ENCODE measurements at regions not wholly inside any gene's neighbourhood (a gene's known extent, or its start where the extent isn't known, plus 50 kb on each side); places are given as distances from the start of the nearest gene placed in this dataset.
"Not testable (repeated sequence)": the region's sequence is repeated elsewhere in the genome, so short reads cannot be mapped to it uniquely, and the experiment has no call there.

DNA sequence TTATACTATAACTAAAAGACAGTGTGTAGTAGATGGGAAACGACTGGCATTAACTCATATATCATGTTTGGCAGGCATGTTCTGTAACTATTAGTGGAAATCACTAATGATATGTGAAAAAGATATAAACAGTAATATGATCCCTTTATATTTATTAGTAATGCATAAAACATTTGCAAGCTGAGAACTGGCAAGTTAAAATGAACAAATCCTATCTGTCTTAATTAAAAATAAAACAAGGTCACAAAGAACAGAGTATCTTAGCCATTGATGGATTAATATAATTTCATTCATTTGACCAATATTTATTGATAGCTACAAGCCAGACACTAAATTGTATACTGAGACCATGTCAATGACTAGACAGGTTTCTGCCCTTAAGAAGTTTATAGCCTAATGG lies 154.5 kb downstream of the CRPPA start:
- Histone ChIP-seq H3K4me1 (no peaks in the 10 kb centered on the region), H3K27me3 (no peaks in the 10 kb centered on the region), H3K27ac (no peak overlapping the region), H3K36me3 (no peaks in the 10 kb centered on the region), H3K9me3 (no peaks in the 10 kb centered on the region), H3K4me3 (no peak overlapping the region)
- TF ChIP-seq EP300 (IDR thresholded peaks at IDR 0.05), result no peak
- TF ChIP-seq, protein P1, sequence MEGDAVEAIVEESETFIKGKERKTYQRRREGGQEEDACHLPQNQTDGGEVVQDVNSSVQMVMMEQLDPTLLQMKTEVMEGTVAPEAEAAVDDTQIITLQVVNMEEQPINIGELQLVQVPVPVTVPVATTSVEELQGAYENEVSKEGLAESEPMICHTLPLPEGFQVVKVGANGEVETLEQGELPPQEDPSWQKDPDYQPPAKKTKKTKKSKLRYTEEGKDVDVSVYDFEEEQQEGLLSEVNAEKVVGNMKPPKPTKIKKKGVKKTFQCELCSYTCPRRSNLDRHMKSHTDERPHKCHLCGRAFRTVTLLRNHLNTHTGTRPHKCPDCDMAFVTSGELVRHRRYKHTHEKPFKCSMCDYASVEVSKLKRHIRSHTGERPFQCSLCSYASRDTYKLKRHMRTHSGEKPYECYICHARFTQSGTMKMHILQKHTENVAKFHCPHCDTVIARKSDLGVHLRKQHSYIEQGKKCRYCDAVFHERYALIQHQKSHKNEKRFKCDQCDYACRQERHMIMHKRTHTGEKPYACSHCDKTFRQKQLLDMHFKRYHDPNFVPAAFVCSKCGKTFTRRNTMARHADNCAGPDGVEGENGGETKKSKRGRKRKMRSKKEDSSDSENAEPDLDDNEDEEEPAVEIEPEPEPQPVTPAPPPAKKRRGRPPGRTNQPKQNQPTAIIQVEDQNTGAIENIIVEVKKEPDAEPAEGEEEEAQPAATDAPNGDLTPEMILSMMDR (IDR thresholded peaks at IDR 0.05), result no peak
- TF ChIP-seq POLR2A (IDR thresholded peaks at IDR 0.05), result no peak
- no peak for TF ChIP-seq POLR2AphosphoS5 (IDR thresholded peaks at IDR 0.05)
- DNase-seq, result no peak
- 56 to 91% (median 69%) methylated on average over 1 of the region's 1 CpG for WGBS, 5 donors
- intact Hi-C loops (cut with DNase I; ENCODE audit: low total_unique reads), result no loop called here

DNA sequence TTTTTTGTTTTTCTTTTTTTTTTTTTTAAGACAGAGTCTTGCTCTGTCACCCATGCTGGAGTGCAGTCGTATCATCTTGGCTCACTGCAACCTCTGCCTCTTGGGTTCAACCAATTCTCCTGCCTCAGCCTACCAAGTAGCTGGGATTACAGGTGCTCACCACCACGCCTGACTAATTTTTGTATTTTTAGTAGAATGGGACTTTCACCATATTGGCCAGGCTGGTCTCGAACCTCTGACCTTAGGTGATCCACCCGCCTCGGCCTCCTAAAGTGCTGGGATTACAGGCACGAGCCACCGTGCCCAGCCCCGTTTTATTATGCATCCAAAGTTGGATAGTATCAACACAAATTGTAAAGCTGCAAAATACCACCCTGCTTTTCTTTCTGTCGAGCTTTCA lies 154.9 kb downstream of the CRPPA start:
- WGBS, 5 donors, result 80 to 90% (median 85%) methylated on average over 9 of the region's 9 CpGs
- intact Hi-C loops (cut with DNase I; ENCODE audit: low total_unique reads), result not testable (repeated sequence)

DNA sequence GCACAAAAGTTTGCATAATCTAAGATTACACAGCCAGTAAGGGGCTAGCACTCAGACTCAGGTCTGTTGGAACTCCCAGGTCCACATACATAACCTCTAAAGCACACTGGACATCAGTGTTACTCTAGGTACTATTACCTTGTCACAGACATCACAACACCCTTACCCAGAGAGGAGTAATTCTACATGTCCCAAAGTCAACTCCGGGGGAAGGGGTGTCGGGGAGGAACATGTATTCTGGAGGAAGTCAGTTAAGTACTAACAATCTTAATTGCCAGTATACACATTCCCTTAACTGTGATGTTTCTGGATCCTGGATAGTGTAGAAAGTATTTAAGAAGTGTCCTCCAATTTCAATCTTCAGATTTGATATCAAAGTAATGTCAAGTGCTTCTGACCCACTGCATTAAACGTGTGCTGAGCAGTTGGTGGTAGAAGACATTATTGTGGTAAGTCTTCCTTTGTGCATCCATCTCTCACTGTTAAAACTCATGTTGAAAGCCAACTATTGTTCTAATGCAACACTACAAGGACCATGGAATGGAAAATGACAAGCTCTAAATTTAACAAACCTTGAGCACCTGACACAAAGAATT lies 155.4 kb downstream of the CRPPA start:
- H3K27ac ChIP-seq, result no peak overlapping the region
- TF ChIP-seq, protein P1 (IDR thresholded peaks at IDR 0.05), result no peak
- no peak for TF ChIP-seq POLR2AphosphoS5 (IDR thresholded peaks at IDR 0.05)
- TF ChIP-seq EP300 (IDR thresholded peaks at IDR 0.05), result no peak
- TF ChIP-seq POLR2A (IDR thresholded peaks at IDR 0.05), result no peak
- whole genome bisulfite sequencing, 5 donors, result 90 to 97% (median 94%) methylated on average over 3 of the region's 3 CpGs
- no peaks in the 10 kb centered on the region for H3K36me3 ChIP-seq
- H3K27me3 ChIP-seq, result no peaks in the 10 kb centered on the region
- no peaks in the 10 kb centered on the region for H3K4me1 ChIP-seq
- intact Hi-C loops (cut with DNase I; ENCODE audit: low total_unique reads), result no loop called here
- no peak overlapping the region for H3K4me3 ChIP-seq
- no peaks in the 10 kb centered on the region for H3K9me3 ChIP-seq
- DNase-seq, result no peak

More for the DNA sequence above, 154.9 kb downstream of the CRPPA start:
- DNase-seq, H3K27ac ChIP-seq, H3K36me3 ChIP-seq, H3K4me1 ChIP-seq, H3K27me3 ChIP-seq, H3K4me3 ChIP-seq, H3K9me3 ChIP-seq: not testable (repeated sequence)

DNA sequence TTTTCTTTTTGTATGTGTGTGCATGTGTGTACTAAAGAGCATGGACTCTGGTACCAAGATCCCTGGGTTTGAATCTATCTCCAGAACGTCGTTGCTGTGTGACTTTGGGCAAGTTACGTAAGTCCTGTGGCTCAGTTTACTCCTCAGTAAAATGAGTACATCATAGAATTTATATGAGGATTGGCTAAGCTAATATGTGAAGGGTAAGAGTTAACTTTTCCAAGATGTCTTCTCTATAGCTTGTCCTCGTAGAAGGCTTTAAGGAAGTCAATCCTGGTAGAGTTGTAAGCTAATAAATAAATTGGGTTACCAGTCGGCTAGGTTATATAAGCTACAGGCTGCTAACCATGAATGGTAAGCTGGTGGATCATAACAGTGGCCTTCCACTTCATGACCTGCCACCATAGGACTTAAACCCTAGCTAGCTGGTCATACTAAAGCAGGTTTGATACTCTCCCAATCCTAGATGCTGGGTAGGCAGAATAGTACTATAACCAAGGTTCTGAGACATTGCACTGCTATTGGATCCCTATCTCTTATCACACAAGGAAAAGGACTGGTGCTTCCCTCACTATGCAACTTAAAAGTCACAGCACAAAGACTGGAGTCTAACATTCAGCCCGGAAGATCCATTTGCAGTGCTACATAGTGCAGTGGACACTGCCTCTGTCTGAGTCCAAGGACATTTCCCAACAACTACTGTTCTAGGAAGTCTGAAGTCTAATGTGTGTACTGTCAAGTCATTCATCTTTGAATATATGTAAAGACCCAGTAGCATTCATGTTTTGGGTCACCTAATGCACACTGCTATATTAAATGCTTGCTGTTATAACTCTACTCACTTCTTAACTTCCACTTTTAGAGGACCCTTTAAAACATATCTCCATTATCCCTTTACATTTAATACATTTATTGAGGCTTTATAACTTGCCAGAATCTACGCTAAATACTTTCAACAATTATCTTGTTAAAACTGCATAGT lies 156.2 kb downstream of the CRPPA start:
- H3K36me3 ChIP-seq, result no peaks in the 10 kb centered on the region
- intact Hi-C loops (cut with DNase I; ENCODE audit: low total_unique reads), result no loop called here
- no peak for DNase-seq
- TF ChIP-seq EP300 (IDR thresholded peaks at IDR 0.05) (no peak), POLR2AphosphoS5 (IDR thresholded peaks at IDR 0.05) (no peak), POLR2A (IDR thresholded peaks at IDR 0.05) (no peak)
- TF ChIP-seq, protein P1 (IDR thresholded peaks at IDR 0.05), result no peak
- no peaks in the 10 kb centered on the region for H3K27me3 ChIP-seq
- 74 to 88% (median 77%) methylated on average over 7 of the region's 7 CpGs for WGBS, 5 donors
- no peak overlapping the region for H3K27ac ChIP-seq
- no peaks in the 10 kb centered on the region for H3K9me3 ChIP-seq
- H3K4me3 ChIP-seq, result no peak overlapping the region
- H3K4me1 ChIP-seq, result no peaks in the 10 kb centered on the region
